GM06990 (cell line): ENCODE measurements at regions not wholly inside any gene's neighbourhood (a gene's known extent, or its start where the extent isn't known, plus 50 kb on each side); places are given as distances from the start of the nearest gene placed in this dataset.
"Not testable (repeated sequence)": the region's sequence is repeated elsewhere in the genome, so short reads cannot be mapped to it uniquely, and the experiment has no call there.

Source experiments
- DNase-seq: peaks from one replicate; pipeline ENCODE4 v3.0.0-alpha.2; 2011; ENCODE audit not compliant: insufficient read length; ENCODE audit errors: extremely low read depth
- H3K27me3 ChIP-seq: replicated peaks from 2 replicates; pipeline ENCODE4 v1.6.0; 2011; ENCODE audit warnings: low read length; ENCODE audit not compliant: control insufficient read depth, insufficient read depth
- H3K36me3 ChIP-seq: 2 replicates; pipeline ENCODE4 v1.5.1; 2011; ENCODE audit warnings: low read length; ENCODE audit not compliant: control insufficient read depth, insufficient read depth
- H3K4me3 ChIP-seq: replicated peaks from 2 replicates; pipeline ENCODE4 v1.5.1; 2011; ENCODE audit warnings: low read depth, mild to moderate bottlenecking, control low read depth, low read length
- TF ChIP-seq, protein P1 (sequence below): IDR thresholded peaks from 2 replicates; pipeline ENCODE4 v1.5.1; 2011; ENCODE audit warnings: low read length, control low read depth, mild to moderate bottlenecking, inconsistent platforms; ENCODE audit not compliant: insufficient read depth, poor library complexity, severe bottlenecking

DNA sequence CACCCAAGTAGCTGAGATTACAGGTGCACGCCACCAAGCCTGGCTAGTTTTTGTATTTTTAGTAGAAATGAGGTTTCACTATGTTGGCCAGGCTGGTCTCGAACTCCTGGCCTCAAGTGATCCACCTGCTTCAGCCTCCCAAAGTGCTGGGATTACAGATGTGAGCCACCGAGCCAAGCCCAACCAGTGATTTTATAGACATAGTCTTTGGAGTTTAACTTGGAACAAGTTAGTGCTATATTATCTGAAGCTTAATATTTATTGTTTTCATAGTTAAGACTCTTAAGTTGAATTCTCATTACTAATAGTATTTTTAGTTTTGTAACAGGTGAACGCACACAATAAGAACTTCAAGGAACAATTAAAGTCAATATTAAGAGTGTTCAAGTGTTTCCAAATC is 122.1 kb downstream of the SPAG6 start:
- DNase-seq, H3K27me3 ChIP-seq, H3K4me3 ChIP-seq, H3K36me3 ChIP-seq: not testable (repeated sequence)

DNA sequence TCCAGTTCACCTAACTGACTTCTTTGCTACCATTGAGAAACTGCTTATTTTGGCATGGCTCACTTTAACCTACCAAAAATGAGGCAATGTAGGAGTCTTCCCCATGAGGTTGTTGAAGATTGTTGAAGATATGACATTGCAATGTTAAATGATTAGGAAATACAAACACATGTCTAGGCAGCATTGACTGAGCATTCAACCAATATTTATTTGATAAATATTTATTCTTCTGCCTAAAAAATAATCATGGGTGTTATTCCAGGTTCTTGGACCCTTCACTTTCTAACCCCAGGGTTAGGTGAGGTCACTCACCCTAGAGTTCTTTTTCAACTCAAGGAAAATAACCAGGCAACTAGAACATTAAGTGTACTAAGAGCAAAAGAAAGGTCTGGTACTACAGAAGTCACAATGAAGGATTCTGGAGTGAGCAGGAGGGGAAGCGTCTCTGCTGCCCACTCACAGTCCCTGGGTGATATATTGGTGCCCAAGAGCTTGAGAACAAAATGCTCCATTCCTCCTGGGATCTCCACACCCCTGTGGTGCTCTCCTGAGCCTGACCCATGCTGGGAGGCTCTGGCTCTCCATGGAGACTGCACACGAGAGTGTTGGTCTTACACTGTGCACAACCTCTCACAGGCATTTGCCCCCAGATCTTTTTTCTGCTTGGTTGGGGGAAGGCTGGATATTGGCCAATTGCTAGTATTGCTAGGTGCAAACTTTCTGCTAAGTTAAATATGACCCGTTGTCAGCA is 123.4 kb downstream of the SPAG6 start:
- TF ChIP-seq, protein P1, sequence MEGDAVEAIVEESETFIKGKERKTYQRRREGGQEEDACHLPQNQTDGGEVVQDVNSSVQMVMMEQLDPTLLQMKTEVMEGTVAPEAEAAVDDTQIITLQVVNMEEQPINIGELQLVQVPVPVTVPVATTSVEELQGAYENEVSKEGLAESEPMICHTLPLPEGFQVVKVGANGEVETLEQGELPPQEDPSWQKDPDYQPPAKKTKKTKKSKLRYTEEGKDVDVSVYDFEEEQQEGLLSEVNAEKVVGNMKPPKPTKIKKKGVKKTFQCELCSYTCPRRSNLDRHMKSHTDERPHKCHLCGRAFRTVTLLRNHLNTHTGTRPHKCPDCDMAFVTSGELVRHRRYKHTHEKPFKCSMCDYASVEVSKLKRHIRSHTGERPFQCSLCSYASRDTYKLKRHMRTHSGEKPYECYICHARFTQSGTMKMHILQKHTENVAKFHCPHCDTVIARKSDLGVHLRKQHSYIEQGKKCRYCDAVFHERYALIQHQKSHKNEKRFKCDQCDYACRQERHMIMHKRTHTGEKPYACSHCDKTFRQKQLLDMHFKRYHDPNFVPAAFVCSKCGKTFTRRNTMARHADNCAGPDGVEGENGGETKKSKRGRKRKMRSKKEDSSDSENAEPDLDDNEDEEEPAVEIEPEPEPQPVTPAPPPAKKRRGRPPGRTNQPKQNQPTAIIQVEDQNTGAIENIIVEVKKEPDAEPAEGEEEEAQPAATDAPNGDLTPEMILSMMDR, result no peak
- no peaks in the 10 kb centered on the region; the same call in 1 of the 2 replicates for H3K27me3 ChIP-seq
- H3K4me3 ChIP-seq, result no peak overlapping the region
- no peaks in the 10 kb centered on the region for H3K36me3 ChIP-seq
- DNase-seq, result no peak

DNA sequence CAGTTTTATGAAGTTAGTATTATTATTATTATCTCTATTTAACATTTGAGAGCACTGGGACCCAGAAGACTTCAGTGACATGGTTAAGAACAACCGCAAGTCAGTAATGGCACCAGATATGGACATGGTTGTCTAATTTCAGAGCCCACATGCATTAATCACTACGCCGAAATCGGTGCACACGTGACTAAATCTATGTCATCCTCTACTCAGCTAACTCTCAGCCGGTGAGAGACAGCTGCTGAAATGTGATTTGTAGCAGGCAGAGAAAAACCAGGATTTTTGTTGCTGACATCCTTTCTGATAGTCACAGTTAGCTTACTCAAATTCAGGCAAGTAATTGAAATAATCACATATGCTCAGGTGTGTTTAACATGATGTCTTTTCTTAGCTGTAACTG is 127.7 kb downstream of the SPAG6 start:
- DNase-seq, result no peak
- TF ChIP-seq, protein P1, result no peak
- H3K36me3 ChIP-seq, result no peaks in the 10 kb centered on the region
- no peaks in the 10 kb centered on the region; the same call in 1 of the 2 replicates for H3K27me3 ChIP-seq
- H3K4me3 ChIP-seq, result no peak overlapping the region

DNA sequence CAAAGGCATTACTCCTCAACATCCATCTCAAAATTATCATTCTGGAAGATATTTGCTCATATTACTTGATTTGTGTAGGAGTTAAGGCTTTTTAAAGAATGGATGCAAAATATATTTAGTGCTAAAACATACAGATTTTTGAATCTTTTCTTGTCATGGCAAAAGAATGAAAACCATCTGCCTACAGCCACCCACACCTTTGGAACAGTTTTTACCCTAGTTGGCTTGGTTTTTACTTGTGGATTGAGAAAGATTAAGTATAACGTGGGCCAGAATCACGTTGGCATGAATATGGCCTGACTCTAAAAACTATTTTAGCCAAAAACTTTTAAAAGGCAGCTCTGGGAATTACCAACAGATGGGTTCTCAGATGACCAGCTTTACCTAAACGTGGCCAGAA is 128.2 kb downstream of the SPAG6 start:
- H3K27me3 ChIP-seq, result no peaks in the 10 kb centered on the region; the same call in 1 of the 2 replicates

DNA sequence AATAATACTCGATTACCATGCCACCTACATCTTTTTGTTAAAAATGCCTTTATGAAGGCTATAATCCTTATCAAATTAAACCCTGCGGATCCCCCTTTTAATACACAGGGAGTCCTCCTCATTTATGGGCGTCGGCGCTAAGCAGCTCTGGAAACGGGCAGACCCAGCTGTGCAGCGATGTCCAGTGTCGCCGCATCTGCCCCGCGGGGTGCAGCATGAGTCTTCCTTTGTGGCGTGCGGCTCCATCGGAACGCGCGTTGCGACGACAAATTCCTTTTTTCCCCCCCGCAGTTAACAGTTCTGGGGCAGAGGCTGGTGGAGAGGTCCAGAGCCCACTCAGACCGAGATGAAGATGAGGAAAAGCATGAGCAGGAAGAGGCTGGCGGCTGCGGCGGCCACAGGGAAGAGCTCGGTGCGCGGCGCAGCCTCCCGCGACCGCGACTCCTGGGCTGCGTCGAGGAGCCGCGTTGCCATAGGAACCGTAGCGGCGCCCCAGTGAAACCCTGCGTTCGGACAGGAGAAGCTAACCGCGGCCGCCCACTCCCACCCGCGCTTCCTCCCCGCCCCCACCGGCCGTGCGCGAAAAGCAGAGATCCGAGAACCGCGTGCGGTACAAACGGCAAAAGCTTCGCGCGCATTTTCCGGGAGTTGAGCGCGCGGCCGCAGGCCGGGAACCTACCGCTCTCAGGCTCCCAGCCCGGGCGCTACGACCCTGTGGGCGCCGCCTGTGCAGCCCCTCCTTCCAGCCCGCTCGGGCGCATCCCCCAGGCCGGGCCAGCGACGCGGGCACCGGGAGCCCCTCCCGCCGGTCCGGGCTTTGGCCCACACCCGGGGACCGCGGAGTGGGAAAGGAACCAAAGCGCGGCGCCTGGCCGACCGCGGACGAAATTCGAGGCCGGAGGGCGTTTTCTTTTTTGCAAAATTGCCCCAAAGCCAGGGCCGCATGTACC is 130.6 kb downstream of the SPAG6 start:
- no peaks in the 10 kb centered on the region; the same call in 1 of the 2 replicates for H3K27me3 ChIP-seq
- peak overlapping the region; percentile 61 for H3K4me3 ChIP-seq
- DNase-seq, result peak; percentile 54
- TF ChIP-seq, protein P1, result no peak
- no peaks in the 10 kb centered on the region for H3K36me3 ChIP-seq

More for the DNA sequence above, 128.2 kb downstream of the SPAG6 start:
- no peak for DNase-seq
- Histone ChIP-seq H3K4me3 (no peak overlapping the region), H3K36me3 (no peaks in the 10 kb centered on the region)
- TF ChIP-seq, protein P1, result no peak
